H1 (cell line): ENCODE measurements at regions not wholly inside any gene's neighbourhood (a gene's known extent, or its start where the extent isn't known, plus 50 kb on each side); places are given as distances from the start of the nearest gene placed in this dataset.

Experiments used
- EZH2 ChIP-seq: fragments of 200-600 bp; sonication (generic); IDR thresholded peaks from 2 replicates; pipeline ENCODE4 v1.7.1; 2012; ENCODE audit warnings: low read depth, mild to moderate bottlenecking, moderate library complexity, low read length, inconsistent platforms; ENCODE audit not compliant: severe bottlenecking
- GABPA ChIP-seq: IDR thresholded peaks from 2 replicates; pipeline ENCODE4 v1.6.1; 2011; ENCODE audit warnings: mild to moderate bottlenecking, low read length, moderate library complexity, borderline replicate concordance; ENCODE audit not compliant: insufficient read depth
- POLR2A ChIP-seq, 2 experiments: IDR thresholded peaks; 1 replicate in 1 of 2; 2 replicates in 1 of 2; pipeline ENCODE4 v1.6.1; 2011; ENCODE audit warnings: low read depth in 2 of 2, low read length in 2 of 2, mild to moderate bottlenecking in 2 of 2; ENCODE audit errors: control extremely low read depth in 1 of 2
- POLR2AphosphoS5 ChIP-seq: IDR thresholded peaks from 2 replicates; pipeline ENCODE4 v1.6.1; 2011; ENCODE audit warnings: low read depth, low read length
- RAD21 ChIP-seq, 2 experiments: IDR thresholded peaks in 1 of 2; conservative IDR thresholded peaks in 1 of 2; 2 replicates each; pipeline ENCODE4 v1.6.1; 2011; ENCODE audit warnings: low read depth in 2 of 2, low read length in 2 of 2, improper control_type of control experiment in 1 of 2, inconsistent platforms in 1 of 2, mild to moderate bottlenecking in 1 of 2, moderate library complexity in 1 of 2
- TEAD4 ChIP-seq: IDR thresholded peaks from 2 replicates; pipeline ENCODE4 v1.6.1; 2012; ENCODE audit warnings: low read depth, low read length, inconsistent platforms, mixed read lengths
- TF ChIP-seq, protein P1 (sequence below), 3 experiments: IDR thresholded peaks; 1 replicate in 2 of 3; 2 replicates in 1 of 3; pipeline versions ENCODE4 v1.5.1 to v1.6.1; 2011; ENCODE audit warnings: low read length in 3 of 3, mild to moderate bottlenecking in 3 of 3, inconsistent platforms in 2 of 3, low read depth in 1 of 3, moderate library complexity in 1 of 3; ENCODE audit not compliant: insufficient read depth in 1 of 3; ENCODE audit errors: control extremely low read depth in 1 of 3

DNA sequence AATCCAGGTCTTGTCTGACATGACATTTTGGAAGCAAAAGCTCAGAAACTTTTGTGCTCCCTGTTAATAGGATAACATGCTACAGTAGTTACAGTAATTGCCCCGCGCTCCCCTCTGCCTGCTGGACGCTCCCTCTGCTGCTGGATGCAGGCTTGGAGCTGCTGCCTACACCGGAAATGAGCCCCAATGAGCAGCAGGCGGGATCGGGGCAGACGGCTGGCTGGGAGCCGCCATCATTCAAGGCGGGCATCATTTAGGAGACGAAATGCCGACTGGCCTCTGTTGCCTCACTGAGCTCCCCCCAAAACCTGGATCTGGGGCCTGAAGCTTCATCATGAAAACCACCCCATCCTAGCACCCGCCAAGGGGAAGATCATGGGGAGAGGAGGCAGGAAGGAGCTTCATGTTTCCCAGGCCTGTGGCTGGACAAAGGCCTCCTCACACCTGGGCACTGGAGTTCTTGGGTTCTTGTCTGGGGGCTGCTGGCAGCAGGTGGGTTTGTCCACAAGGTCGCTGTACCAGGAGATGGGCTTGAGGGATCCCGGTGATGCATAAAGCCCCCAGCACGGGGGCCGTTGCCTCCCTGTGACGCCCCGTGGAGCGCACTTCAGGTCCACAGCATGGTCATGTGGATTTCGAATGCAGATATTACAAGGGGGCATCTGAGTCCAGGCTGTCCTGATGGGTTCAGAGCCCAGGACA lies 664.3 kb downstream of the BRD1 start:
- no peak for TF ChIP-seq GABPA
- TF ChIP-seq EZH2, result no peak
- no peak for TF ChIP-seq POLR2A (IDR thresholded peaks at IDR 0.05; ENCODE audit: control extremely low read depth in 1 of 2, low read depth in 2 of 2, low read length in 2 of 2)
- TF ChIP-seq TEAD4, result no peak
- TF ChIP-seq, protein P1, sequence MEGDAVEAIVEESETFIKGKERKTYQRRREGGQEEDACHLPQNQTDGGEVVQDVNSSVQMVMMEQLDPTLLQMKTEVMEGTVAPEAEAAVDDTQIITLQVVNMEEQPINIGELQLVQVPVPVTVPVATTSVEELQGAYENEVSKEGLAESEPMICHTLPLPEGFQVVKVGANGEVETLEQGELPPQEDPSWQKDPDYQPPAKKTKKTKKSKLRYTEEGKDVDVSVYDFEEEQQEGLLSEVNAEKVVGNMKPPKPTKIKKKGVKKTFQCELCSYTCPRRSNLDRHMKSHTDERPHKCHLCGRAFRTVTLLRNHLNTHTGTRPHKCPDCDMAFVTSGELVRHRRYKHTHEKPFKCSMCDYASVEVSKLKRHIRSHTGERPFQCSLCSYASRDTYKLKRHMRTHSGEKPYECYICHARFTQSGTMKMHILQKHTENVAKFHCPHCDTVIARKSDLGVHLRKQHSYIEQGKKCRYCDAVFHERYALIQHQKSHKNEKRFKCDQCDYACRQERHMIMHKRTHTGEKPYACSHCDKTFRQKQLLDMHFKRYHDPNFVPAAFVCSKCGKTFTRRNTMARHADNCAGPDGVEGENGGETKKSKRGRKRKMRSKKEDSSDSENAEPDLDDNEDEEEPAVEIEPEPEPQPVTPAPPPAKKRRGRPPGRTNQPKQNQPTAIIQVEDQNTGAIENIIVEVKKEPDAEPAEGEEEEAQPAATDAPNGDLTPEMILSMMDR (IDR thresholded peaks at IDR 0.05; ENCODE audit: control extremely low read depth in 1 of 3, insufficient read depth in 1 of 3, low read depth in 1 of 3, low read length in 3 of 3), result no peak
- TF ChIP-seq POLR2AphosphoS5, result no peak
- no peak for TF ChIP-seq RAD21 (IDR thresholded peaks at IDR 0.05 in 1 of 2, conservative IDR thresholded peaks at IDR 0.05 in 1 of 2; ENCODE audit: low read depth in 2 of 2, low read length in 2 of 2)
